ENCODE measurements at regions not wholly inside any gene's neighbourhood (a gene's known extent, or its start where the extent isn't known, plus 50 kb on each side); places are given as distances from the start of the nearest gene placed in this dataset.

DNA sequence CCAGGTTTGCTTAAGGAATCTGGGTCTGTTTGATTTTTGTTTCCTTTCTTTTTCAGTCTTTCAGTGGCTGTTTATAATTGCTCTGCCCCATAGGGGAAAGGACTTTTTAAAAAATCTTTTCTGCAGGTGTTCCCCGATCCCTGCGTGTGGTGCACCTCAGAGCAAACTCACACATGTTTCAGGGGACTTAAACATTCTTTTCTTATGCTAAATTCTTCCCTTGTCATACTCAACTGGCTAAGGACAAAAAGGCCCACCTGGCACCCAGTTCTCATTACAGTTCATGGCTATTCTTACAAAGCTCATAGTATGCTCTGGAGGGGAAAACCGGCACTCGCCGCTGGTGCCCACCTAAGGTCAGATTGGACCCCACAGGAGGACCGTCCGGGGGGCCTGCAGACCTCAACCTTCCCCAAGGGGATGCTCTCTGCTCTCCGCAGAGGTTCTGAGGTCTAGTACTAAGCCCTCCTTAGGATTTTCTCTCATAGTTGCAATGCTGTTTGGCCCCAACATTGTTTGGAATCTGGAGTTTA, 220.3 kb downstream of the HGF start:
- TF ChIP-seq EZH2 (IDR thresholded peaks at IDR 0.05; ENCODE audit: borderline replicate concordance, insufficient read depth, low read depth, low read length, poor library complexity, severe bottlenecking), result no peak
- TF ChIP-seq, protein P1, sequence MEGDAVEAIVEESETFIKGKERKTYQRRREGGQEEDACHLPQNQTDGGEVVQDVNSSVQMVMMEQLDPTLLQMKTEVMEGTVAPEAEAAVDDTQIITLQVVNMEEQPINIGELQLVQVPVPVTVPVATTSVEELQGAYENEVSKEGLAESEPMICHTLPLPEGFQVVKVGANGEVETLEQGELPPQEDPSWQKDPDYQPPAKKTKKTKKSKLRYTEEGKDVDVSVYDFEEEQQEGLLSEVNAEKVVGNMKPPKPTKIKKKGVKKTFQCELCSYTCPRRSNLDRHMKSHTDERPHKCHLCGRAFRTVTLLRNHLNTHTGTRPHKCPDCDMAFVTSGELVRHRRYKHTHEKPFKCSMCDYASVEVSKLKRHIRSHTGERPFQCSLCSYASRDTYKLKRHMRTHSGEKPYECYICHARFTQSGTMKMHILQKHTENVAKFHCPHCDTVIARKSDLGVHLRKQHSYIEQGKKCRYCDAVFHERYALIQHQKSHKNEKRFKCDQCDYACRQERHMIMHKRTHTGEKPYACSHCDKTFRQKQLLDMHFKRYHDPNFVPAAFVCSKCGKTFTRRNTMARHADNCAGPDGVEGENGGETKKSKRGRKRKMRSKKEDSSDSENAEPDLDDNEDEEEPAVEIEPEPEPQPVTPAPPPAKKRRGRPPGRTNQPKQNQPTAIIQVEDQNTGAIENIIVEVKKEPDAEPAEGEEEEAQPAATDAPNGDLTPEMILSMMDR (IDR thresholded peaks at IDR 0.05), result no peak
- no peak overlapping the region for H3K4me2 ChIP-seq (replicated peaks; ENCODE audit: low read depth, low read length, poor library complexity, severe bottlenecking)
- DNase-seq (no peak), ATAC-seq (ENCODE audit: low read depth) (no peak)
- no peaks in the 10 kb centered on the region for H4K20me1 ChIP-seq (ENCODE audit: control insufficient read depth, insufficient read depth, low read length, poor library complexity, severe bottlenecking)
- H3K27me3 Mint-ChIP-seq, result no peaks in the 10 kb centered on the region
- CTCF ChIA-PET, result no interaction called here
- no peaks in the 10 kb centered on the region for H3K36me3 ChIP-seq (replicated peaks in 1 of 2; ENCODE audit: control extremely low read depth in 1 of 2, control insufficient read depth in 1 of 2, extremely low read depth in 1 of 2, insufficient read depth in 2 of 2, low read length in 1 of 2)
- H3K4me3 Mint-ChIP-seq, result no peak overlapping the region
- no peak overlapping the region for H2AFZ ChIP-seq (ENCODE audit: insufficient read depth, low read depth, low read length, poor library complexity, severe bottlenecking)
- POLR2A ChIA-PET, result no interaction called here
- no peak overlapping the region for H3K27ac Mint-ChIP-seq
- no peak overlapping the region for H3K27ac ChIP-seq (ENCODE audit: low read length in 2 of 2)
- H3K9me3 ChIP-seq (ENCODE audit: control extremely low read depth in 1 of 3, control insufficient read depth in 2 of 3, insufficient read depth in 1 of 3, low read length in 2 of 3), result peaks cover 0 to 3% (median 0%) of the 10 kb centered on the region in 3 donors
- intact Hi-C loops (cut with micrococcal nuclease), result no loop called here
- H3K9me3 Mint-ChIP-seq (ENCODE audit: insufficient read depth), result peaks cover 4% of the 10 kb centered on the region
- H3K9ac ChIP-seq (ENCODE audit: low read length), result no peak overlapping the region
- WGBS (ENCODE audit: insufficient coverage), result 100% methylated on average over 5 of the region's 8 CpGs
- no peaks in the 10 kb centered on the region for H3K4me1 ChIP-seq (ENCODE audit: control insufficient read depth in 2 of 2, insufficient read depth in 2 of 2, low read length in 2 of 2)
- H3K4me3 ChIP-seq (ENCODE audit: control extremely low read depth in 1 of 5, extremely low read depth in 1 of 5, insufficient read depth in 1 of 5, low read depth in 2 of 5, low read length in 4 of 5), result no peak overlapping the region
- H3K79me2 ChIP-seq (ENCODE audit: control insufficient read depth, insufficient read depth, low read length), result no peaks in the 10 kb centered on the region
- no peaks in the 10 kb centered on the region for H3K4me1 Mint-ChIP-seq
- H3K27me3 ChIP-seq (replicated peaks in 1 of 4; ENCODE audit: control extremely low read depth in 1 of 4, control insufficient read depth in 3 of 4, insufficient read depth in 4 of 4, low read length in 3 of 4), result no peaks in the 10 kb centered on the region

DNA sequence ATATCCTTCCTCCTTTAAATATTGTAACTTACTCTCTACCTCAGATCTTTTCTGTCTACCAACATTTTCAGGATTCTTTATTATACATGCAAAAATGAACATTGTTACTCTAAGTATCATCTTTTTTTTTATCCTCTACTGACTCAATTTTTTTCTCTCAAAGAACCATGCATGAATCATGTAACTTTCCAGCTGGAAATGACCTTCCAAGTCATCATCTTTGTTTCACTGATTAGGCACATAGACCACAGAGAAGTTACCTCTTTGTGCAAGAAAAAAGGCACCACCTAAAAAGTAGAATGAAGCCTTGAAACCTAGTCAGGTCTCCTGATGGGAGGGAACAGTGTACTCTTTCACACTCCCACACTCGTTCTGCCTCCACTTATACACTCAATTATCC, 234.9 kb downstream of the HGF start:
- ChIA-PET CTCF (no interaction called here), POLR2A (no interaction called here)
- peaks cover 2% of the 10 kb centered on the region for H3K9me3 Mint-ChIP-seq (ENCODE audit: insufficient read depth)
- Histone ChIP-seq H3K36me3 (replicated peaks in 1 of 2; ENCODE audit: control extremely low read depth in 1 of 2, control insufficient read depth in 1 of 2, extremely low read depth in 1 of 2, insufficient read depth in 2 of 2, low read length in 1 of 2) (no peaks in the 10 kb centered on the region), H3K9me3 (ENCODE audit: control extremely low read depth in 1 of 3, control insufficient read depth in 2 of 3, insufficient read depth in 1 of 3, low read length in 2 of 3) (peaks cover 0 to 5% (median 0%) of the 10 kb centered on the region in 3 donors), H3K4me1 (ENCODE audit: control insufficient read depth in 2 of 2, insufficient read depth in 2 of 2, low read length in 2 of 2) (no peaks in the 10 kb centered on the region), H4K20me1 (ENCODE audit: control insufficient read depth, insufficient read depth, low read length, poor library complexity, severe bottlenecking) (no peaks in the 10 kb centered on the region), H3K27me3 (replicated peaks in 1 of 4; ENCODE audit: control extremely low read depth in 1 of 4, control insufficient read depth in 3 of 4, insufficient read depth in 4 of 4, low read length in 3 of 4) (no peaks in the 10 kb centered on the region), H3K79me2 (ENCODE audit: control insufficient read depth, insufficient read depth, low read length) (no peaks in the 10 kb centered on the region), H3K9ac (ENCODE audit: low read length) (no peak overlapping the region), H3K4me3 (ENCODE audit: control extremely low read depth in 1 of 5, extremely low read depth in 1 of 5, insufficient read depth in 1 of 5, low read depth in 2 of 5, low read length in 4 of 5) (no peak overlapping the region), H3K4me2 (replicated peaks; ENCODE audit: low read depth, low read length, poor library complexity, severe bottlenecking) (no peak overlapping the region), H2AFZ (ENCODE audit: insufficient read depth, low read depth, low read length, poor library complexity, severe bottlenecking) (no peak overlapping the region), H3K27ac (ENCODE audit: low read length in 2 of 2) (no peak overlapping the region)
- WGBS (ENCODE audit: insufficient coverage), result 82% methylated on average over 1 of the region's 1 CpG
- H3K27me3 Mint-ChIP-seq, result no peaks in the 10 kb centered on the region
- ATAC-seq (ENCODE audit: low read depth) (no peak), DNase-seq (no peak)
- no peak overlapping the region for H3K4me3 Mint-ChIP-seq
- H3K4me1 Mint-ChIP-seq, result no peaks in the 10 kb centered on the region
- no peak overlapping the region for H3K27ac Mint-ChIP-seq
- intact Hi-C loops (cut with micrococcal nuclease), result no loop called here
- TF ChIP-seq EZH2 (IDR thresholded peaks at IDR 0.05; ENCODE audit: borderline replicate concordance, insufficient read depth, low read depth, low read length, poor library complexity, severe bottlenecking), result no peak
- TF ChIP-seq, protein P1 (IDR thresholded peaks at IDR 0.05), result no peak

All from B cell (primary cell).